GM12892 (cell line): ENCODE measurements at regions not wholly inside any gene's neighbourhood (a gene's known extent, or its start where the extent isn't known, plus 50 kb on each side); places are given as distances from the start of the nearest gene placed in this dataset.

Experiments used
- POLR2A ChIP-seq: IDR thresholded peaks from 2 replicates; pipeline ENCODE4 v1.6.1; 2011; ENCODE audit warnings: low read depth, low read length, control low read depth
- POLR2AphosphoS5 ChIP-seq: IDR thresholded peaks from 2 replicates; pipeline ENCODE4 v1.6.1; 2011; ENCODE audit warnings: low read depth, low read length, control low read depth

DNA sequence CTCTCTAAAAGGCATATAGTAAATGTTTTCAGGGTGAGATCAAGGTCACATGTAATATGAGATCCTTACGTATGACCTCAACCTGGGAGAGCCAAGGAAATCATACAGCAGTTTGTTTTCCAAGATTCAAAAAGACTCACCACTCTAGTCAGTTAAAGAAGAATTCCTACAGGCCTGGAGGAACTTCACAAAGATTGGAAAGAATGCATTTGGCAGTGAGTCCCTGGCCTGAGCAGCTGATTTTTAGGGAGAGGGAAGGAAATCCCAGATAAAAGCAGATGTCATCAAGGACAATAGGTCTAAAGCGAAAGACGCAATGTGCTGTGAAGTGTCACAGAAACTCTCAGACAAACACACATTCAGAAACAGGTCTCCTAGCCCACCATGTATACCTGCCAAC, 424.0 kb upstream of the ZNF462 start:
- no peak for TF ChIP-seq POLR2A
- TF ChIP-seq POLR2AphosphoS5 = no peak
